Lung (tissue), 11 donors: ENCODE measurements at regions not wholly inside any gene's neighbourhood (a gene's known extent, or its start where the extent isn't known, plus 50 kb on each side); places are given as distances from the start of the nearest gene placed in this dataset.
A peak's percentile ranks its signal among the peaks of the same experiment; 100 is the strongest.

ENCODE experiments used
- ATAC-seq: fragments of 200-7000 bp; cut with Tn5 transposase; one replicate; pipeline ENCODE4 v1.9.1; 2020; ENCODE audit warnings: moderate number of reproducible peaks; ENCODE audit not compliant: insufficient read depth, low FRiP score
- DNase-seq, 3 donors: peaks; one replicate each; pipeline ENCODE4 v3.0.0-alpha.2; 2013 to 2017
- H3K27ac ChIP-seq, 2 donors: one replicate each; pipeline ENCODE4 v1.5.1; 2013; ENCODE audit warnings: mild to moderate bottlenecking in 2 of 2, moderate library complexity in 2 of 2, control low read depth in 1 of 2, inconsistent platforms in 1 of 2, low read depth in 1 of 2, low read length in 1 of 2
- H3K27me3 ChIP-seq, 3 donors: one replicate each; pipeline ENCODE4 v1.5.1; 2013; ENCODE audit warnings: low read length in 2 of 3; ENCODE audit not compliant: control insufficient read depth in 3 of 3, insufficient read depth in 3 of 3
- H3K36me3 ChIP-seq, 4 donors: one replicate each; pipeline ENCODE4 v1.5.1; 2013; ENCODE audit warnings: low read length in 4 of 4, mild to moderate bottlenecking in 1 of 4, moderate library complexity in 1 of 4; ENCODE audit not compliant: control insufficient read depth in 4 of 4, insufficient read depth in 4 of 4
- H3K4me1 ChIP-seq, 5 donors: one replicate each; pipeline ENCODE4 v1.5.1; 2013; ENCODE audit warnings: low read length in 5 of 5, mild to moderate bottlenecking in 2 of 5, moderate library complexity in 1 of 5; ENCODE audit not compliant: control insufficient read depth in 5 of 5, insufficient read depth in 5 of 5
- H3K4me3 ChIP-seq: one replicate; pipeline ENCODE4 v1.5.1; 2013; ENCODE audit warnings: mild to moderate bottlenecking, control low read depth, moderate library complexity
- H3K9ac ChIP-seq, 2 donors: one replicate each; pipeline ENCODE4 v1.5.1; 2013; ENCODE audit warnings: low read length in 2 of 2, control low read depth in 1 of 2; ENCODE audit not compliant: insufficient read depth in 1 of 2
- H3K9me3 ChIP-seq, 4 donors: one replicate each; pipeline ENCODE4 v1.5.1; 2013; ENCODE audit warnings: low read length in 3 of 4, mild to moderate bottlenecking in 1 of 4, moderate library complexity in 1 of 4; ENCODE audit not compliant: control insufficient read depth in 4 of 4, insufficient read depth in 3 of 4
- CTCF ChIP-seq: IDR thresholded peaks from 2 replicates; pipeline ENCODE4 v1.5.1; 2012; ENCODE audit warnings: mild to moderate bottlenecking; ENCODE audit errors: control extremely low read depth, extremely low read depth
- WGBS, 2 donors: extraction: QIAGEN DNeasy Blood & Tissue Kit; methylation state at CpG; one replicate each; pipeline ENCODE4 v1.1.7; 2013; 5-methylcytosine and 5-hydroxymethylcytosine counted together
- donor health status: control.
- donor health status: control.
- donor health status: Bipolar disorder and iron deficiency.
- donor health status: healthy.
- donor health status: DM: yes; HTN: yes; CAD: no.

DNA sequence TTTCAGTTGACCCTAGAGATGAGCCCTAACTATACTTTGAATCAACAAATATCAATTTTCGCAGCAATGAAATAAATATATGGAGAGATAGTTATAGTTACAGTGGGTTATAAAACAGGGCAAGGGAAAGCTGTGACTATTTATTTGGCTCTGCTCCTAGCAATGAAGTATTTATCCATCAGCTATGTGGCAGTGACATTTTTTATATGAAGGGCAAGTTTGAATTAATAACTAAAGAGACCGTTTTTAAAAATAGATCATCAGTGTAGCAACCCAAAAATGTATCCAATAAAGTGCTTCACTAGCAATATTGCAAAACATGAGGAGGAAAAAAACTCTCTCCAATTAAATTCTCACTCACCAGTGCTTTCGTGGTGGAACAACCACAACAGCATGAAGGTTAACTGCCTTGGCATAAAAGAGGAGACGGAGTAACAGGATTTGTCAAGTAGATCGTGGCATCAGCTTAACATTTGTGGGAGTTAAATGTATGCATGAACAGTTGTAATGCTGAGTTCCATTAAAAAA lies 58.1 kb upstream of the NUDT4 start:
- peaks cover 0 to 6% (median 2%) of the 10 kb centered on the region in 5 donors for H3K4me1 ChIP-seq
- peak overlapping the region in 1 of 2 donors; percentile 28 for H3K9ac ChIP-seq
- H3K36me3 ChIP-seq: no peaks in the 10 kb centered on the region
- no peak for ATAC-seq
- TF ChIP-seq CTCF: no peak
- peak in 1 of 3 donors; percentile 15 for DNase-seq
- no peak overlapping the region for H3K4me3 ChIP-seq
- no peaks in the 10 kb centered on the region for H3K9me3 ChIP-seq
- WGBS, 2 donors: 68 to 71% methylated on average over 5 of the region's 5 CpGs
- no peaks in the 10 kb centered on the region for H3K27me3 ChIP-seq
- H3K27ac ChIP-seq: no peak overlapping the region

- no peak for TF ChIP-seq CTCF
- 66 to 86% methylated on average over 2 of the region's 2 CpGs for WGBS, 2 donors
- no peak overlapping the region for H3K9ac ChIP-seq
- DNase-seq (peak in 1 of 3 donors; percentile 11), ATAC-seq (no peak)
- no peaks in the 10 kb centered on the region for H3K9me3 ChIP-seq
- no peak overlapping the region for H3K27ac ChIP-seq
- no peaks in the 10 kb centered on the region for H3K27me3 ChIP-seq
- H3K4me1 ChIP-seq: peaks cover 0 to 6% (median 0%) of the 10 kb centered on the region in 5 donors
- H3K4me3 ChIP-seq: no peak overlapping the region
- H3K36me3 ChIP-seq: no peaks in the 10 kb centered on the region
Observed at GRCh38 chr12:93322784-93323183, 54.9 kb upstream of the NUDT4 start.

DNA sequence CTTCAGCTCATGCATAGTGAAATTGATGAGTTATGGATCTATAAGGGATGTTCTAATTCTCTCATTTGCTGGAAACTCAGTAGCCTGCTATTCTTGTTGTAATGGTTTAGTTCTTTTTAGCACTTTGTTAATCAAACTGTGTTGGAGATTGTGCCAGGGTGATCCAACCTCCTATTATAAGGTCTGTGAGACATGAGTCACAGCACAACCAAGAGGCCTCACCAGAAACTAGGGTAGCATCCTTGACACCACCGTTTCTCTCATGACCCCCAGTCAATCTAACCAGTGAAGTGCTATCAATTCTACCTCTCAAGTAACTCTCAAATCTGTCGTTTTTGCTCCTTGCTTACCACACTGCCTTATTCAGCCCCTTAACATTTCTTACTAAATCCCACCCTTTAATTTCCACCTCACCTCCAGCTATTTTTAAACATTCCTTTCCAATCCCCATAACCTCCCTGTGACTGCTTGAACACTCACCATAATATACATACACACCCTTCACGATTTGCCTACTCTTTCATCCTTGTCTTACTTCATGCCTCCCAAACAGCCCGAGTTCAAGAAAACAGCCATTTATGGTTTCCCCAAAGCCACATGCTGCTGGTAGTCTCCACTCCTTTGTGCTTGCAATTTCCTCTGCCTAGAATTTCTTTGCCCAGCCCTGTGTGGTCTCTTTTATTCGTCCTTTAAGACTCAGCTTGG lies 53.9 kb upstream of the NUDT4 start:
- TF ChIP-seq CTCF: no peak
- no peak overlapping the region for H3K4me3 ChIP-seq
- WGBS, 2 donors: 77 to 89% methylated on average over 5 of the region's 5 CpGs
- ATAC-seq (no peak), DNase-seq (no peak)
- peaks cover 0 to 5% (median 0%) of the 10 kb centered on the region in 5 donors for H3K4me1 ChIP-seq
- H3K36me3 ChIP-seq: no peaks in the 10 kb centered on the region
- H3K9ac ChIP-seq: no peak overlapping the region
- no peak overlapping the region for H3K27ac ChIP-seq
- H3K9me3 ChIP-seq: no peaks in the 10 kb centered on the region
- H3K27me3 ChIP-seq: no peaks in the 10 kb centered on the region
